GM12892 (cell line): ENCODE measurements at regions not wholly inside any gene's neighbourhood (a gene's known extent, or its start where the extent isn't known, plus 50 kb on each side); places are given as distances from the start of the nearest gene placed in this dataset.

Experiments used
- POLR2AphosphoS5 ChIP-seq: IDR thresholded peaks from 2 replicates; pipeline ENCODE4 v1.6.1; 2011; ENCODE audit warnings: low read depth, low read length, control low read depth
- TAF1 ChIP-seq: IDR thresholded peaks from 2 replicates; pipeline ENCODE4 v1.6.1; 2011; ENCODE audit warnings: low read depth, mild to moderate bottlenecking, control low read depth, low read length, borderline replicate concordance

DNA sequence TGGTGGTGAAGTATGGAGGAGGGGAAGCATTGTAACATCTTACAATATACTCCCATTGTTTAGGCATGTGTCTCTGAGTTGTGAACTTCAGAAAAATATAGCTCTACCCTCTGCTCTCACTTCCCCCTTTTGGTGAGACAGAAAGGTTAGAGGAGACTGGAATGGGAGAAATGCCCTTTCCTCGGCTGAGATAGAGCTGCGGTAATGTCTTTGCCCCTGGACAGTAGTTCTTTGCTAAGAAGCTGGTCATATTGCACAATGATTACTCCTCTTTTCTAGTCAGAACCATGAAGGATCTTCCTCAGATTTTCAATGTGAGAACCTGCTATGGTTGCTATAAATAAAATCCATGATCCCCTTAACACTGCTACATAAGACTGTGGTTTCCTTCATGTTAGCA lies 171.0 kb downstream of the SEM1 start:
- TF ChIP-seq POLR2AphosphoS5 (no peak), TAF1 (no peak)
